Neuron (in vitro differentiated cells): ENCODE measurements at regions not wholly inside any gene's neighbourhood (a gene's known extent, or its start where the extent isn't known, plus 50 kb on each side); places are given as distances from the start of the nearest gene placed in this dataset.

Source experiments
- H2AFZ ChIP-seq: one replicate; pipeline ENCODE4 v1.6.1; 2013; ENCODE audit warnings: low read depth, mild to moderate bottlenecking, inconsistent platforms, low read length, moderate library complexity
- H3K27me3 ChIP-seq: one replicate; pipeline ENCODE4 v1.6.1; 2013; ENCODE audit warnings: low read length; ENCODE audit not compliant: insufficient read depth
- H3K36me3 ChIP-seq: one replicate; pipeline ENCODE4 v1.6.1; 2013; ENCODE audit warnings: low read length; ENCODE audit not compliant: insufficient read depth
- H3K4me1 ChIP-seq: one replicate; pipeline ENCODE4 v1.6.1; 2013; ENCODE audit warnings: low read length; ENCODE audit not compliant: insufficient read depth
- H3K4me3 ChIP-seq: 2 replicates; pipeline ENCODE4 v1.5.1; 2013; ENCODE audit warnings: mild to moderate bottlenecking, low read length, moderate library complexity
- H3K9me3 ChIP-seq: one replicate; pipeline ENCODE4 v1.6.1; 2013; ENCODE audit warnings: low read length

GRCh38 chr6:23409531-23409930 lies 716.5 kb upstream of the NRSN1 start:
- Histone ChIP-seq H3K4me3 (no peak overlapping the region), H2AFZ (no peak overlapping the region), H3K36me3 (no peaks in the 10 kb centered on the region), H3K4me1 (peaks cover 5% of the 10 kb centered on the region), H3K9me3 (no peaks in the 10 kb centered on the region), H3K27me3 (no peaks in the 10 kb centered on the region)

GRCh38 chr6:23410439-23410838 lies 715.6 kb upstream of the NRSN1 start:
- peaks cover 5% of the 10 kb centered on the region for H3K4me1 ChIP-seq
- H3K9me3 ChIP-seq: no peaks in the 10 kb centered on the region
- no peaks in the 10 kb centered on the region for H3K27me3 ChIP-seq
- H3K4me3 ChIP-seq: no peak overlapping the region
- no peak overlapping the region for H2AFZ ChIP-seq
- no peaks in the 10 kb centered on the region for H3K36me3 ChIP-seq

- no peaks in the 10 kb centered on the region for H3K9me3 ChIP-seq
- H3K36me3 ChIP-seq: no peaks in the 10 kb centered on the region
- H3K4me3 ChIP-seq: no peak overlapping the region
- H3K4me1 ChIP-seq: no peaks in the 10 kb centered on the region
- no peaks in the 10 kb centered on the region for H3K27me3 ChIP-seq
- H2AFZ ChIP-seq: no peak overlapping the region
These were observed 713.2 kb upstream of the NRSN1 start for GRCh38 chr6:23412770-23413169.

GRCh38 chr6:23413327-23414050 lies 712.5 kb upstream of the NRSN1 start:
- no peaks in the 10 kb centered on the region for H3K27me3 ChIP-seq
- no peaks in the 10 kb centered on the region for H3K4me1 ChIP-seq
- H2AFZ ChIP-seq: no peak overlapping the region
- H3K4me3 ChIP-seq: no peak overlapping the region
- H3K9me3 ChIP-seq: no peaks in the 10 kb centered on the region
- no peaks in the 10 kb centered on the region for H3K36me3 ChIP-seq

- no peaks in the 10 kb centered on the region for H3K9me3 ChIP-seq
- no peaks in the 10 kb centered on the region for H3K4me1 ChIP-seq
- no peak overlapping the region for H2AFZ ChIP-seq
- no peak overlapping the region for H3K4me3 ChIP-seq
- H3K36me3 ChIP-seq: no peaks in the 10 kb centered on the region
- H3K27me3 ChIP-seq: no peaks in the 10 kb centered on the region
These were observed 712.0 kb upstream of the NRSN1 start for GRCh38 chr6:23414051-23414445.

GRCh38 chr6:23414922-23415321 lies 711.1 kb upstream of the NRSN1 start:
- no peak overlapping the region for H2AFZ ChIP-seq
- H3K4me1 ChIP-seq: no peaks in the 10 kb centered on the region
- H3K27me3 ChIP-seq: no peaks in the 10 kb centered on the region
- H3K4me3 ChIP-seq: no peak overlapping the region
- H3K9me3 ChIP-seq: no peaks in the 10 kb centered on the region
- no peaks in the 10 kb centered on the region for H3K36me3 ChIP-seq

GRCh38 chr6:23415819-23416427 lies 710.1 kb upstream of the NRSN1 start:
- no peak overlapping the region for H3K4me3 ChIP-seq
- no peaks in the 10 kb centered on the region for H3K9me3 ChIP-seq
- H3K36me3 ChIP-seq: no peaks in the 10 kb centered on the region
- H2AFZ ChIP-seq: no peak overlapping the region
- H3K27me3 ChIP-seq: no peaks in the 10 kb centered on the region
- no peaks in the 10 kb centered on the region for H3K4me1 ChIP-seq

GRCh38 chr6:23417133-23417532 lies 708.9 kb upstream of the NRSN1 start:
- Histone ChIP-seq H3K4me1 (no peaks in the 10 kb centered on the region), H3K27me3 (no peaks in the 10 kb centered on the region), H3K9me3 (no peaks in the 10 kb centered on the region), H2AFZ (no peak overlapping the region), H3K36me3 (no peaks in the 10 kb centered on the region), H3K4me3 (no peak overlapping the region)

- no peaks in the 10 kb centered on the region for H3K4me1 ChIP-seq
- H3K9me3 ChIP-seq: no peaks in the 10 kb centered on the region
- H2AFZ ChIP-seq: no peak overlapping the region
- no peak overlapping the region for H3K4me3 ChIP-seq
- H3K36me3 ChIP-seq: no peaks in the 10 kb centered on the region
- no peaks in the 10 kb centered on the region for H3K27me3 ChIP-seq
These were observed 707.9 kb upstream of the NRSN1 start for GRCh38 chr6:23418095-23418494.

GRCh38 chr6:23419046-23419445 lies 707.0 kb upstream of the NRSN1 start:
- Histone ChIP-seq H3K4me1 (no peaks in the 10 kb centered on the region), H3K27me3 (no peaks in the 10 kb centered on the region), H3K4me3 (no peak overlapping the region), H3K9me3 (peaks cover 1% of the 10 kb centered on the region), H2AFZ (no peak overlapping the region), H3K36me3 (no peaks in the 10 kb centered on the region)

- Histone ChIP-seq H3K4me3 (no peak overlapping the region), H3K4me1 (no peaks in the 10 kb centered on the region), H3K27me3 (no peaks in the 10 kb centered on the region), H3K36me3 (no peaks in the 10 kb centered on the region), H2AFZ (no peak overlapping the region), H3K9me3 (peaks cover 1% of the 10 kb centered on the region)
These were observed 705.2 kb upstream of the NRSN1 start for GRCh38 chr6:23420659-23421350.

- Histone ChIP-seq H3K4me3 (no peak overlapping the region), H3K9me3 (peaks cover 1% of the 10 kb centered on the region), H2AFZ (no peak overlapping the region), H3K36me3 (no peaks in the 10 kb centered on the region), H3K27me3 (no peaks in the 10 kb centered on the region), H3K4me1 (no peaks in the 10 kb centered on the region)
These were observed 701.4 kb upstream of the NRSN1 start for GRCh38 chr6:23424584-23424983.

- no peaks in the 10 kb centered on the region for H3K36me3 ChIP-seq
- no peak overlapping the region for H2AFZ ChIP-seq
- H3K4me3 ChIP-seq: no peak overlapping the region
- no peaks in the 10 kb centered on the region for H3K9me3 ChIP-seq
- H3K4me1 ChIP-seq: no peaks in the 10 kb centered on the region
- H3K27me3 ChIP-seq: no peaks in the 10 kb centered on the region
These were observed 690.9 kb upstream of the NRSN1 start for GRCh38 chr6:23435126-23435525.
